H1 (cell line): ENCODE measurements at regions not wholly inside any gene's neighbourhood (a gene's known extent, or its start where the extent isn't known, plus 50 kb on each side); places are given as distances from the start of the nearest gene placed in this dataset.

Experiments used
- CTCF ChIA-PET: fragments of 300-600 bp; sonication (Branson Sonifier 250); formaldehyde crosslinking; loops from one replicate; lab custom pipeline; 2021; ENCODE audit not compliant: partially characterized antibody; lab: Charles Lee
- POLR2A ChIA-PET: fragments of 300-600 bp; sonication (Branson Sonifier 250); formaldehyde crosslinking; loops from one replicate; lab custom pipeline; 2021; ENCODE audit warnings: inconsistent platforms; ENCODE audit not compliant: partially characterized antibody; lab: Charles Lee
- DNase-seq, 2 experiments: peaks; one replicate each; pipeline versions ENCODE4 v3.0.0 to v3.0.0-alpha.2; 2010 to 2022; ENCODE audit warnings: low spot score in 2 of 2, low read depth in 1 of 2, mixed read lengths in 1 of 2
- FAIRE-seq: peaks from 2 replicates; lab custom pipeline; 2011; peaks lifted over from hg19 to GRCh38; lab: Jason Lieb, UNC
- H2AFZ ChIP-seq: 2 replicates; pipeline ENCODE4 v1.8.1; 2012; ENCODE audit warnings: low read length, inconsistent platforms
- H2AK5ac ChIP-seq: 2 replicates; pipeline ENCODE4 v1.6.1; 2013; ENCODE audit warnings: low read depth, low read length
- H2BK120ac ChIP-seq: replicated peaks from 2 replicates; pipeline ENCODE3; 2013; ENCODE audit warnings: low read depth, low read length, inconsistent platforms
- H2BK12ac ChIP-seq: 2 replicates; pipeline ENCODE4 v1.6.1; 2013; ENCODE audit warnings: low read depth, low read length
- H2BK15ac ChIP-seq: 2 replicates; pipeline ENCODE4 v1.6.1; 2013; ENCODE audit warnings: low read length
- H2BK20ac ChIP-seq: 2 replicates; pipeline ENCODE4 v1.6.1; 2013; ENCODE audit warnings: low read length
- H2BK5ac ChIP-seq: 2 replicates; pipeline ENCODE4 v1.6.1; 2013; ENCODE audit warnings: low read depth, low read length
- H3K14ac ChIP-seq: 2 replicates; pipeline ENCODE4 v1.6.1; 2013; ENCODE audit warnings: inconsistent platforms; ENCODE audit not compliant: insufficient read length
- H3K18ac ChIP-seq: 2 replicates; pipeline ENCODE4 v1.6.1; 2013; ENCODE audit warnings: low read length; ENCODE audit errors: extremely low read depth
- H3K23ac ChIP-seq: 2 replicates; pipeline ENCODE4 v1.6.1; 2013; ENCODE audit warnings: inconsistent platforms; ENCODE audit not compliant: insufficient read length
- H3K23me2 ChIP-seq: 2 replicates; pipeline ENCODE4 v1.6.1; 2013; ENCODE audit warnings: low read depth, low read length
- H3K27ac ChIP-seq: 2 replicates; pipeline ENCODE4 v1.6.1; 2011; ENCODE audit warnings: low read depth, low read length, inconsistent platforms
- H3K27me3 ChIP-seq, 4 experiments: replicated peaks in 1 of 4; 1 replicate in 1 of 4; 2 replicates in 3 of 4; pipeline versions ENCODE4 v1.6.1 to v1.8.1; 2011 to 2013; ENCODE audit warnings: low read length in 3 of 4, mild to moderate bottlenecking in 3 of 4, inconsistent platforms in 2 of 4, mixed read lengths in 2 of 4, moderate library complexity in 1 of 4; ENCODE audit not compliant: control insufficient read depth in 3 of 4, insufficient read depth in 3 of 4; ENCODE audit errors: extremely low read depth in 1 of 4
- H3K36me3 ChIP-seq, 4 experiments: 2 replicates each; pipeline versions ENCODE4 v1.6.1 to v1.8.1; 2011 to 2013; ENCODE audit warnings: mild to moderate bottlenecking in 4 of 4, low read length in 3 of 4, moderate library complexity in 2 of 4, control low read depth in 1 of 4, inconsistent platforms in 1 of 4; ENCODE audit not compliant: insufficient read depth in 4 of 4, control insufficient read depth in 2 of 4
- H3K4ac ChIP-seq: replicated peaks from 2 replicates; pipeline ENCODE3; 2013; ENCODE audit warnings: low read length, low read depth, mixed read lengths, inconsistent platforms; ENCODE audit not compliant: insufficient read length
- H3K4me1 ChIP-seq, 4 experiments: replicated peaks in 1 of 4; 1 replicate in 1 of 4; 2 replicates in 3 of 4; pipeline versions ENCODE4 v1.6.1 to v1.8.1; 2011 to 2013; ENCODE audit warnings: low read length in 3 of 4, inconsistent platforms in 2 of 4, mixed read lengths in 1 of 4; ENCODE audit not compliant: insufficient read depth in 4 of 4, control insufficient read depth in 3 of 4
- H3K4me2 ChIP-seq, 2 experiments: 2 replicates each; pipeline versions ENCODE4 v1.6.1 to v1.8.1; 2011 to 2013; ENCODE audit warnings: low read depth in 2 of 2, low read length in 2 of 2, control low read depth in 1 of 2, inconsistent platforms in 1 of 2, mild to moderate bottlenecking in 1 of 2; ENCODE audit not compliant: insufficient read depth in 1 of 2
- H3K4me3 ChIP-seq, 4 experiments: fragments of 200-600, 300-600 bp in 1 of 4; sonication (generic), shearing (Covaris generic), sonication (Bioruptor Twin) in 1 of 4; 2 replicates each; pipeline versions ENCODE4 v1.5.1 to v1.8.1; 2011 to 2016; ENCODE audit warnings: low read length in 4 of 4, low read depth in 3 of 4, control low read depth in 2 of 4, inconsistent platforms in 2 of 4, mild to moderate bottlenecking in 2 of 4, mixed read lengths in 1 of 4, moderate library complexity in 1 of 4; ENCODE audit not compliant: insufficient read depth in 2 of 4; ENCODE audit errors: extremely low read depth in 1 of 4
- H3K56ac ChIP-seq: replicated peaks from 2 replicates; pipeline ENCODE3; 2013; ENCODE audit warnings: low read depth, mild to moderate bottlenecking, mixed read lengths, low read length, inconsistent platforms; ENCODE audit not compliant: insufficient read length
- H3K79me1 ChIP-seq: 2 replicates; pipeline ENCODE4 v1.6.1; 2013; ENCODE audit warnings: low read depth, low read length, control low read depth
- H3K79me2 ChIP-seq, 2 experiments: 2 replicates each; pipeline versions ENCODE4 v1.6.1 to v1.8.1; 2012 to 2013; ENCODE audit warnings: low read length in 2 of 2, mild to moderate bottlenecking in 2 of 2, inconsistent platforms in 1 of 2; ENCODE audit not compliant: insufficient read depth in 2 of 2, control insufficient read depth in 1 of 2
- H3K9ac ChIP-seq, 4 experiments: replicated peaks in 1 of 4; 1 replicate in 1 of 4; 2 replicates in 3 of 4; pipeline versions ENCODE4 v1.6.1 to v1.8.1; 2011 to 2013; ENCODE audit warnings: low read depth in 3 of 4, low read length in 3 of 4, control low read depth in 2 of 4, mild to moderate bottlenecking in 2 of 4, moderate library complexity in 2 of 4, inconsistent platforms in 1 of 4; ENCODE audit errors: extremely low read depth in 1 of 4
- H3K9me3 ChIP-seq, 2 experiments: 2 replicates each; pipeline versions ENCODE4 v1.6.1 to v1.8.1; 2012 to 2013; ENCODE audit warnings: mild to moderate bottlenecking in 2 of 2, moderate library complexity in 2 of 2, control low read depth in 1 of 2, inconsistent platforms in 1 of 2, low read depth in 1 of 2, low read length in 1 of 2, mixed read lengths in 1 of 2; ENCODE audit not compliant: insufficient read depth in 2 of 2
- H4K20me1 ChIP-seq, 2 experiments: replicated peaks in 1 of 2; 2 replicates each; pipeline versions ENCODE3 to v1.8.1; 2011 to 2013; ENCODE audit warnings: inconsistent platforms in 2 of 2, low read length in 2 of 2, mild to moderate bottlenecking in 1 of 2; ENCODE audit not compliant: insufficient read depth in 2 of 2, control insufficient read depth in 1 of 2
- H4K5ac ChIP-seq: 2 replicates; pipeline ENCODE4 v1.6.1; 2013; ENCODE audit warnings: low read length, low read depth, mixed read lengths, inconsistent platforms; ENCODE audit not compliant: insufficient read length
- H4K8ac ChIP-seq: 2 replicates; pipeline ENCODE4 v1.8.0; 2013; ENCODE audit warnings: mild to moderate bottlenecking, moderate library complexity, low read length, inconsistent platforms; ENCODE audit not compliant: insufficient read depth; ENCODE audit errors: extremely low read depth
- H4K91ac ChIP-seq: replicated peaks from 2 replicates; pipeline ENCODE3; 2013; ENCODE audit warnings: low read length, mixed read lengths, inconsistent platforms; ENCODE audit not compliant: insufficient read length
- ASH2L ChIP-seq: fragments of 200-600, 300-600 bp; sonication (generic); IDR thresholded peaks from one replicate; pipeline ENCODE4 v1.7.1; 2017; ENCODE audit warnings: low read length
- CTBP2 ChIP-seq: IDR thresholded peaks from 2 replicates; pipeline ENCODE4 v1.7.0; 2011; ENCODE audit warnings: borderline replicate concordance, mild to moderate bottlenecking, moderate library complexity, mixed read lengths, low read length; ENCODE audit not compliant: insufficient read depth, insufficient read length
- GTF2F1 ChIP-seq: IDR thresholded peaks from 2 replicates; pipeline ENCODE4 v1.6.1; 2012; ENCODE audit warnings: low read depth, low read length, improper control_type of control experiment, borderline replicate concordance
- RNF2 ChIP-seq: fragments of 200-900, 300-1000 bp; sonication (generic); IDR thresholded peaks from 2 replicates; pipeline ENCODE4 v1.7.1; 2016; ENCODE audit warnings: borderline replicate concordance, low read depth, mild to moderate bottlenecking, antibody characterized with exemption, low read length; ENCODE audit not compliant: poor library complexity, severe bottlenecking; ENCODE audit errors: missing control alignments
- TBP ChIP-seq: IDR thresholded peaks from 2 replicates; pipeline ENCODE4 v1.6.1; 2011; ENCODE audit warnings: low read depth, low read length, improper control_type of control experiment
- TEAD4 ChIP-seq: IDR thresholded peaks from 2 replicates; pipeline ENCODE4 v1.6.1; 2012; ENCODE audit warnings: low read depth, low read length, inconsistent platforms, mixed read lengths
- USF2 ChIP-seq: IDR thresholded peaks from 2 replicates; pipeline ENCODE4 v1.6.1; 2011; ENCODE audit warnings: low read length, improper control_type of control experiment
- WGBS, 2 experiments: shearing (Covaris generic) in 1 of 2; methylation state at CpG; one replicate each; pipeline versions ENCODE4 v1.1.6 to v1.1.7; 2013 to 2015; ENCODE audit warnings: low lambda C conversion rate in 2 of 2, mixed read lengths in 2 of 2, inconsistent platforms in 1 of 2, low coverage in 1 of 2, missing lambda C conversion rate in 1 of 2; ENCODE audit not compliant: insufficient replicate concordance in 2 of 2, insufficient coverage in 1 of 2, insufficient read length in 1 of 2; ENCODE audit errors: extremely low coverage in 1 of 2, missing lambda C conversion rate in 1 of 2; 5-methylcytosine and 5-hydroxymethylcytosine counted together

- Histone ChIP-seq H3K79me1 (no peaks in the 10 kb centered on the region), H3K18ac (no peak overlapping the region), H3K27me3 (no peaks in the 10 kb centered on the region), H2BK12ac (no peak overlapping the region), H2BK120ac (no peak overlapping the region), H3K14ac (no peak overlapping the region), H2BK15ac (no peak overlapping the region), H3K9ac (no peak overlapping the region), H4K5ac (no peak overlapping the region), H2AFZ (no peak overlapping the region), H3K27ac (no peak overlapping the region), H2BK20ac (no peak overlapping the region), H3K79me2 (no peaks in the 10 kb centered on the region), H3K9me3 (peaks cover 5 to 12% of the 10 kb centered on the region in 2 experiments), H3K36me3 (no peaks in the 10 kb centered on the region), H4K20me1 (no peaks in the 10 kb centered on the region), H3K4me1 (peaks cover 0 to 5% (median 0%) of the 10 kb centered on the region in 4 experiments; a peak in 1 of 7 replicates), H4K8ac (no peak overlapping the region), H2AK5ac (no peak overlapping the region), H3K56ac (no peak overlapping the region), H3K23ac (no peak overlapping the region), H3K23me2 (no peaks in the 10 kb centered on the region), H4K91ac (no peak overlapping the region), H3K4me2 (no peak overlapping the region), H2BK5ac (no peak overlapping the region), H3K4me3 (no peak overlapping the region), H3K4ac (no peak overlapping the region)
- 91% methylated on average over 5 of the region's 5 CpGs; no CpG with 5 or more reads in 1 of the 2 experiments for WGBS, 2 experiments
- TF ChIP-seq TEAD4 (no peak), ASH2L (no peak), TBP (no peak), CTBP2 (no peak), USF2 (no peak), RNF2 (no peak), GTF2F1 (no peak)
- DNase-seq = no peak
- ChIA-PET CTCF (interaction anchor here (0.6 to 5.2 kb wide), 2 partner anchors 13 to 165 kb away, joined by 3 to 24 read pairs; no protein-coding TSS in a partner anchor), POLR2A (no interaction called here)
- no peak for FAIRE-seq
These were observed 207.1 kb downstream of the TDRD15 start for GRCh38 chr2:21330786-21331391.
